ENCODE measurements at regions not wholly inside any gene's neighbourhood (a gene's known extent, or its start where the extent isn't known, plus 50 kb on each side); places are given as distances from the start of the nearest gene placed in this dataset.

DNA sequence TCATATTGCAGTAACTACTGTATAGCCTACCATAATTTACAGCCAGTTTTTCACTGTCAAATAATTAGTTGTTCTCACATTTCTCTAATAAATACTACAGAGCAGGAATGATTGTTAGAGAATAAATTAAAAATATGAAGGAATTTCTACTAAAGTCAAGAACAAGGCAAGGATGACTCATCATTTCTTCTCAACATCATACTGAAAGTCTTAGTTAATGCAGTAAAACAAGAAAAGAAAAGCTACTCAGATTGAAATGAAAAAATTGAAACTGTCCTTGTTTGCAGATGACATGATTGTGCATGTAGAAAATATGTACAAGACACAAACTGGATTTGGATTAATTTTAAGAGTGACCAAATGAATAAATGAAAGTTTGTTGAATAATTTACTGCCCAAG lies 608.2 kb downstream of the NSUN3 start:
- Histone ChIP-seq H3K27ac (ENCODE audit: control insufficient read depth, insufficient read depth, low read length) (no peak overlapping the region), H3K79me2 (ENCODE audit: control insufficient read depth, insufficient read depth, low read length) (no peaks in the 10 kb centered on the region), H3K4me2 (ENCODE audit: control insufficient read depth, extremely low read depth, insufficient read depth, low read depth, low read length) (no peak overlapping the region), H3K9ac (ENCODE audit: control insufficient read depth, extremely low read depth, insufficient read depth, low read length) (no peak overlapping the region), H3K36me3 (ENCODE audit: control insufficient read depth in 2 of 2, extremely low read depth in 1 of 2, insufficient read depth in 2 of 2, low read length in 2 of 2) (no peaks in the 10 kb centered on the region), H3K9me1 (ENCODE audit: control insufficient read depth, extremely low read depth, insufficient read depth, low read length) (no peaks in the 10 kb centered on the region), H4K20me1 (ENCODE audit: control insufficient read depth, extremely low read depth, insufficient read depth, low read length) (no peaks in the 10 kb centered on the region), H3K9me3 (ENCODE audit: control insufficient read depth, low read depth, low read length) (no peaks in the 10 kb centered on the region), H3K27me3 (ENCODE audit: control insufficient read depth, extremely low read depth, insufficient read depth, low read length) (no peaks in the 10 kb centered on the region), H3K4me3 (ENCODE audit: control insufficient read depth in 2 of 3, extremely low read depth in 1 of 3, insufficient read depth in 2 of 3, low read depth in 1 of 3, low read length in 3 of 3) (no peak overlapping the region), H2AFZ (ENCODE audit: control insufficient read depth, low read length) (no peak overlapping the region), H3K4me1 (ENCODE audit: control insufficient read depth, extremely low read depth, insufficient read depth, low read length) (no peaks in the 10 kb centered on the region)
- dilution Hi-C loops (cut with MboI; ENCODE audit: extremely low pct_ligation_motif_present, low sequenced_read_pairs), result no loop called here
- DNase-seq (ENCODE audit: low read depth, low spot score) (no peak), FAIRE-seq (no peak)
- no peak for TF ChIP-seq EZH2 (IDR thresholded peaks at IDR 0.05; ENCODE audit: low read length)
- TF ChIP-seq, protein P1, sequence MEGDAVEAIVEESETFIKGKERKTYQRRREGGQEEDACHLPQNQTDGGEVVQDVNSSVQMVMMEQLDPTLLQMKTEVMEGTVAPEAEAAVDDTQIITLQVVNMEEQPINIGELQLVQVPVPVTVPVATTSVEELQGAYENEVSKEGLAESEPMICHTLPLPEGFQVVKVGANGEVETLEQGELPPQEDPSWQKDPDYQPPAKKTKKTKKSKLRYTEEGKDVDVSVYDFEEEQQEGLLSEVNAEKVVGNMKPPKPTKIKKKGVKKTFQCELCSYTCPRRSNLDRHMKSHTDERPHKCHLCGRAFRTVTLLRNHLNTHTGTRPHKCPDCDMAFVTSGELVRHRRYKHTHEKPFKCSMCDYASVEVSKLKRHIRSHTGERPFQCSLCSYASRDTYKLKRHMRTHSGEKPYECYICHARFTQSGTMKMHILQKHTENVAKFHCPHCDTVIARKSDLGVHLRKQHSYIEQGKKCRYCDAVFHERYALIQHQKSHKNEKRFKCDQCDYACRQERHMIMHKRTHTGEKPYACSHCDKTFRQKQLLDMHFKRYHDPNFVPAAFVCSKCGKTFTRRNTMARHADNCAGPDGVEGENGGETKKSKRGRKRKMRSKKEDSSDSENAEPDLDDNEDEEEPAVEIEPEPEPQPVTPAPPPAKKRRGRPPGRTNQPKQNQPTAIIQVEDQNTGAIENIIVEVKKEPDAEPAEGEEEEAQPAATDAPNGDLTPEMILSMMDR (optimal IDR thresholded peaks at IDR 0.05 in 1 of 3, IDR thresholded peaks at IDR 0.05 in 1 of 3, conservative IDR thresholded peaks at IDR 0.05 in 1 of 3; ENCODE audit: extremely low read depth in 1 of 3, insufficient read depth in 2 of 3, low read length in 3 of 3), result no peak

DNA sequence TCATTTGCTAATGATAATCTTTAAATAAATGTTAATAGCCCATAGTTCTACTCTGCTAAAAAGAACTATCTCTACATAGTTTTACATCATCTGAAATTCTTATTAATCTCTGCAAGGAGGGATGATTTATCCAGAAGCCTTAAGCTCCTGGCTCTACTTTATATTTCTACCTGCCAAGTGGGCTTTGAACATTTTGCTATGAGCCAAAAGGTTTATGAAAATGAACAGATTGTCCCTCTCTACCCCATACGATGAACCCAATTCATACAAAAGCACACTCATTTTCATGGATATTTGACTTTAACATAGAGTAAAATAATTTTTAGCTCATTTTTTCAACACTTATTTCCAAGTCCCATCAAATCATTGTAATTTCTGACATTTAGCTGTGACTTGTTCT lies 611.0 kb downstream of the NSUN3 start:
- TF ChIP-seq, protein P1 (optimal IDR thresholded peaks at IDR 0.05 in 1 of 3, IDR thresholded peaks at IDR 0.05 in 1 of 3, conservative IDR thresholded peaks at IDR 0.05 in 1 of 3; ENCODE audit: extremely low read depth in 1 of 3, insufficient read depth in 2 of 3, low read length in 3 of 3), result no peak
- TF ChIP-seq EZH2 (IDR thresholded peaks at IDR 0.05; ENCODE audit: low read length), result no peak
- Histone ChIP-seq H3K36me3 (ENCODE audit: control insufficient read depth in 2 of 2, extremely low read depth in 1 of 2, insufficient read depth in 2 of 2, low read length in 2 of 2) (no peaks in the 10 kb centered on the region), H3K4me1 (ENCODE audit: control insufficient read depth, extremely low read depth, insufficient read depth, low read length) (no peaks in the 10 kb centered on the region), H3K79me2 (ENCODE audit: control insufficient read depth, insufficient read depth, low read length) (no peaks in the 10 kb centered on the region), H3K4me2 (ENCODE audit: control insufficient read depth, extremely low read depth, insufficient read depth, low read depth, low read length) (no peak overlapping the region), H3K9me1 (ENCODE audit: control insufficient read depth, extremely low read depth, insufficient read depth, low read length) (no peaks in the 10 kb centered on the region), H4K20me1 (ENCODE audit: control insufficient read depth, extremely low read depth, insufficient read depth, low read length) (no peaks in the 10 kb centered on the region), H3K4me3 (ENCODE audit: control insufficient read depth in 2 of 3, extremely low read depth in 1 of 3, insufficient read depth in 2 of 3, low read depth in 1 of 3, low read length in 3 of 3) (no peak overlapping the region), H2AFZ (ENCODE audit: control insufficient read depth, low read length) (no peak overlapping the region), H3K9me3 (ENCODE audit: control insufficient read depth, low read depth, low read length) (no peaks in the 10 kb centered on the region), H3K27me3 (ENCODE audit: control insufficient read depth, extremely low read depth, insufficient read depth, low read length) (no peaks in the 10 kb centered on the region), H3K27ac (ENCODE audit: control insufficient read depth, insufficient read depth, low read length) (no peak overlapping the region), H3K9ac (ENCODE audit: control insufficient read depth, extremely low read depth, insufficient read depth, low read length) (no peak overlapping the region)
- DNase-seq (ENCODE audit: low read depth, low spot score), result no peak
- no peak for FAIRE-seq
- dilution Hi-C loops (cut with MboI; ENCODE audit: extremely low pct_ligation_motif_present, low sequenced_read_pairs), result no loop called here

Data from keratinocyte (primary cell).